Endodermal cell (in vitro differentiated cells): ENCODE measurements at regions not wholly inside any gene's neighbourhood (a gene's known extent, or its start where the extent isn't known, plus 50 kb on each side); places are given as distances from the start of the nearest gene placed in this dataset.

ENCODE experiments used
- DNase-seq: peaks from one replicate; pipeline ENCODE4 v3.0.0-alpha.2; 2017
- H3K27ac ChIP-seq: 2 replicates; pipeline ENCODE4 v1.5.1; 2013; ENCODE audit warnings: mild to moderate bottlenecking, low read depth, low read length, moderate library complexity
- H3K27me3 ChIP-seq: 2 replicates; pipeline ENCODE4 v1.6.1; 2013; ENCODE audit warnings: mild to moderate bottlenecking, low read length, moderate library complexity; ENCODE audit not compliant: insufficient read depth, control insufficient read depth, poor library complexity, severe bottlenecking
- H3K36me3 ChIP-seq: 2 replicates; pipeline ENCODE4 v1.7.0; 2013; ENCODE audit warnings: mild to moderate bottlenecking, low read length, moderate library complexity; ENCODE audit not compliant: control insufficient read depth, insufficient read depth
- H3K4me1 ChIP-seq: one replicate; pipeline ENCODE4 v1.7.0; 2013; ENCODE audit warnings: low read length; ENCODE audit not compliant: control insufficient read depth, insufficient read depth
- H3K4me3 ChIP-seq: 2 replicates; pipeline ENCODE4 v1.5.1; 2013; ENCODE audit warnings: mild to moderate bottlenecking, low read length, moderate library complexity
- H3K9ac ChIP-seq: 2 replicates; pipeline ENCODE4 v1.6.1; 2013; ENCODE audit warnings: mild to moderate bottlenecking, low read length, moderate library complexity; ENCODE audit not compliant: poor library complexity, severe bottlenecking; ENCODE audit errors: extremely low read depth
- H3K9me3 ChIP-seq: 2 replicates; pipeline ENCODE4 v1.6.1; 2013; ENCODE audit warnings: mild to moderate bottlenecking, low read length, moderate library complexity; ENCODE audit not compliant: control insufficient read depth
- H3K27ac Mint-ChIP-seq: 2 replicates; pipeline ENCODE4 v1.8.0; 2020; ENCODE audit warnings: mixed read lengths
- H3K27me3 Mint-ChIP-seq: 2 replicates; pipeline ENCODE4 v1.8.0; 2021; ENCODE audit warnings: mild to moderate bottlenecking, mixed read lengths; ENCODE audit not compliant: insufficient read depth
- H3K36me3 Mint-ChIP-seq: 2 replicates; pipeline ENCODE4 v1.8.0; 2020; ENCODE audit warnings: low read depth, mixed read lengths
- H3K4me1 Mint-ChIP-seq: 2 replicates; pipeline ENCODE4 v1.8.0; 2020; ENCODE audit warnings: mixed read lengths
- H3K4me3 Mint-ChIP-seq: 2 replicates; pipeline ENCODE4 v1.8.0; 2020; ENCODE audit warnings: mild to moderate bottlenecking, moderate library complexity, mixed read lengths
- H3K9me3 Mint-ChIP-seq: 2 replicates; pipeline ENCODE4 v1.8.0; 2020; ENCODE audit warnings: mild to moderate bottlenecking, mixed read lengths
- WGBS, 2 experiments: methylation state at CpG; one replicate each; pipeline versions ENCODE4 v1.1.5 to v1.1.7; 2013; ENCODE audit warnings: missing lambda C conversion rate in 2 of 2, mixed read lengths in 1 of 2; ENCODE audit not compliant: insufficient coverage in 1 of 2, insufficient read length in 1 of 2; 5-methylcytosine and 5-hydroxymethylcytosine counted together
- TF ChIP-seq, protein P1 (sequence below): fragments of 200-600 bp; sonication (generic); conservative IDR thresholded peaks from 2 replicates; pipeline ENCODE4 v1.5.0; 2021; ENCODE audit warnings: antibody characterized with exemption, mild to moderate bottlenecking

DNA sequence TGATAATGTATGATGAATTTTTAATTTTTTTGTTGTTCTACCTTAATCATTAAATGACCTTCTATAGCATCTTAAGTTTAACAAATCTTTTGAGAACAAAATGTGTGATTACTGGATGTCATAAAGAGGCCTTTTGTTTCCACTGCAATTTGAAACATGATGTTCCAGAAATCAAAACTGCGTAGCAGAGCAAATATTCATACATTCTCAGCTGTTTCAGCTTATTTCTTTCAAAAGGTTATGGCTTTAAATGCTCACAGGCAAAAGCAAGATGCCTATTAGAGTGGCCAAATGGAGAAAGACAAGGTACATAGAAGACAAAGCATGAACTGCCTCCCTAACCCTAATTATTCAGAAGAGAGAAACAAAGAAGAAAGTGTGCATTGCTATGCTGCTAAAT lies 233.0 kb upstream of the SLC7A11 start:
- no peaks in the 10 kb centered on the region for H3K4me1 Mint-ChIP-seq
- 96 to 100% methylated on average over 1 of the region's 1 CpG for WGBS, 2 experiments
- H3K27me3 ChIP-seq: no peaks in the 10 kb centered on the region

DNA sequence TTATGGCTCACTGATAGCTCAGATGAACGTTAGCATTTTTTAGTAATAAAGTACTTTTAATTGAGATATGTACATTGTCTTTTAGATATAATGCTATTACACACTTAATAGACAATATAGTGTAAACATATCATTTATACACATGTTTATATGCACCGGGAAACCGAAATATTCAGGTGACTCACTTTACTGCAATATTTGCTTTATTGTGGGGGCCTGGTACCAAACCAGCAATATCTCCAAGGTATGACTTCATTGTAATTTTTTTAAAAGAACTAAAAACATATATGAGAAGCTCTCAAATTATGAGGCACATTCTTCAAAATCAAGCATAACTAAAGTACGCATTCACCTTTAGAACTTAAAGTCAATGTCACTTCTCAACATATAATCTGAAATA lies 231.2 kb upstream of the SLC7A11 start:
- no peaks in the 10 kb centered on the region for H3K27me3 ChIP-seq
- H3K4me1 Mint-ChIP-seq: peaks cover 6% of the 10 kb centered on the region
- no peak for DNase-seq
- no peak overlapping the region for H3K4me3 Mint-ChIP-seq
- no peaks in the 10 kb centered on the region for H3K36me3 ChIP-seq
- H3K9ac ChIP-seq: no peak overlapping the region
- H3K4me1 ChIP-seq: no peaks in the 10 kb centered on the region
- WGBS, 2 experiments: 96 to 100% methylated on average over 1 to 3 of the region's 4 CpGs
- TF ChIP-seq, protein P1, sequence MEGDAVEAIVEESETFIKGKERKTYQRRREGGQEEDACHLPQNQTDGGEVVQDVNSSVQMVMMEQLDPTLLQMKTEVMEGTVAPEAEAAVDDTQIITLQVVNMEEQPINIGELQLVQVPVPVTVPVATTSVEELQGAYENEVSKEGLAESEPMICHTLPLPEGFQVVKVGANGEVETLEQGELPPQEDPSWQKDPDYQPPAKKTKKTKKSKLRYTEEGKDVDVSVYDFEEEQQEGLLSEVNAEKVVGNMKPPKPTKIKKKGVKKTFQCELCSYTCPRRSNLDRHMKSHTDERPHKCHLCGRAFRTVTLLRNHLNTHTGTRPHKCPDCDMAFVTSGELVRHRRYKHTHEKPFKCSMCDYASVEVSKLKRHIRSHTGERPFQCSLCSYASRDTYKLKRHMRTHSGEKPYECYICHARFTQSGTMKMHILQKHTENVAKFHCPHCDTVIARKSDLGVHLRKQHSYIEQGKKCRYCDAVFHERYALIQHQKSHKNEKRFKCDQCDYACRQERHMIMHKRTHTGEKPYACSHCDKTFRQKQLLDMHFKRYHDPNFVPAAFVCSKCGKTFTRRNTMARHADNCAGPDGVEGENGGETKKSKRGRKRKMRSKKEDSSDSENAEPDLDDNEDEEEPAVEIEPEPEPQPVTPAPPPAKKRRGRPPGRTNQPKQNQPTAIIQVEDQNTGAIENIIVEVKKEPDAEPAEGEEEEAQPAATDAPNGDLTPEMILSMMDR: no peak
- H3K9me3 Mint-ChIP-seq: no peaks in the 10 kb centered on the region
- H3K4me3 ChIP-seq: no peak overlapping the region
- H3K27me3 Mint-ChIP-seq: no peaks in the 10 kb centered on the region
- H3K27ac Mint-ChIP-seq: no peak overlapping the region
- H3K36me3 Mint-ChIP-seq: no peaks in the 10 kb centered on the region
- H3K27ac ChIP-seq: no peak overlapping the region
- no peaks in the 10 kb centered on the region for H3K9me3 ChIP-seq

More for the DNA sequence above, 233.0 kb upstream of the SLC7A11 start:
- Mint-ChIP-seq H3K36me3 (no peaks in the 10 kb centered on the region), H3K4me3 (no peak overlapping the region), H3K27me3 (no peaks in the 10 kb centered on the region), H3K27ac (no peak overlapping the region), H3K9me3 (peaks cover 4% of the 10 kb centered on the region)
- H3K27ac ChIP-seq: no peak overlapping the region
- TF ChIP-seq, protein P1: no peak
- no peaks in the 10 kb centered on the region for H3K4me1 ChIP-seq
- H3K4me3 ChIP-seq: no peak overlapping the region
- H3K9ac ChIP-seq: no peak overlapping the region
- H3K9me3 ChIP-seq: no peaks in the 10 kb centered on the region
- H3K36me3 ChIP-seq: no peaks in the 10 kb centered on the region
- no peak for DNase-seq

DNA sequence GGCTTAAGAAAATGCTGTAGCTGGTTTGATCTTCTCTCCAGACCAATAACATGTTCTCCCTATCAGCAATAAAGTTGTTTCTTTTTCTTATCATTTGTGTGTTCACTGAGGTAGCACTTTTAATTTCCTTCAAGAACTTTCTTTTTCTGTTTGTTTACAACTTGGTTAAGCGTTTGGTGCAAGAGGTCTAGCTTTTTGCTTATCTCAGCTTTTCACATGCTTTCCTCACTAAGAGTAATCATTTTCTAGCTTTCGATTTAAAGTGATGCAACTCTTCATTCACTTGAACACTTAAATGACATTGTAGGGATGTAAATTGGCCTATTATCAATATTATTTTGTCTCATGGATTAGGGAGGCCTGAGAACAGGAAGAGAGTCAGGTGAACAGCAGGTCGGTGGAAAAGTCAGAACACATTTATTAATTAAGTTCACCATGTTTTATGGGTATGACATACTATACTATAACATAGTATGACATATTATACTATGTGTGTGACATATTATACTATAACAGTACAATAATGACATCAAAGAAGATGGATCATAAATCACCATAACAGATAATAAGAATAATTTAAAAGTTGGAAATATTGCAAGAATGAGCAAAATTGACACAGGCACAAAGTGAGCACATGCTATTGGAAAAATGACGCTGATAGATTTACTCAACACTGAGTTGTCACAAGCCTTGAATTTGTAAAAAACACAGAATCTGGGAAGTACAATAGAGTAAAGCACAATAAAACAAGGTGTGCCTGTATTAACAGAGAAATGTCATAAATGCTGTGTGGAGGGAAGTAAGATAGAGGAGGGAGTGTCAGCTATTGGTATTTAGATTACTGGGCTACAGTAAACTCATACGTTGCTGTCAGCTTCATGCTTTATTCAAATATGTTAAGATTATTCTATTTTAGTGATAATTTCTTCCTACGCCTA lies 218.6 kb upstream of the SLC7A11 start:
- Histone ChIP-seq H3K9ac (no peak overlapping the region), H3K36me3 (no peaks in the 10 kb centered on the region), H3K4me3 (no peak overlapping the region), H3K4me1 (no peaks in the 10 kb centered on the region), H3K9me3 (no peaks in the 10 kb centered on the region), H3K27ac (no peak overlapping the region), H3K27me3 (no peaks in the 10 kb centered on the region)
- no peaks in the 10 kb centered on the region for H3K9me3 Mint-ChIP-seq
- H3K4me1 Mint-ChIP-seq: no peaks in the 10 kb centered on the region
- DNase-seq: no peak
- no peak overlapping the region for H3K4me3 Mint-ChIP-seq
- TF ChIP-seq, protein P1: no peak
- 95 to 97% methylated on average over 2 to 3 of the region's 6 CpGs for WGBS, 2 experiments
- no peaks in the 10 kb centered on the region for H3K36me3 Mint-ChIP-seq
- no peaks in the 10 kb centered on the region for H3K27me3 Mint-ChIP-seq
- H3K27ac Mint-ChIP-seq: no peak overlapping the region
